GM13977 (cell line): ENCODE measurements at regions not wholly inside any gene's neighbourhood (a gene's known extent, or its start where the extent isn't known, plus 50 kb on each side); places are given as distances from the start of the nearest gene placed in this dataset.

Source experiments
- DNase-seq: peaks from one replicate; pipeline ENCODE4 v3.0.0; 2012; ENCODE audit warnings: low spot score
- in situ Hi-C: fragments of 300-500 bp; cut with MboI; formaldehyde crosslinking; loops from one replicate; pipeline ENCODE4 v1.12.0; 2022; ENCODE audit warnings: low sequenced_read_pairs, low pct_unique_long_range_greater_than_20kb, mixed read lengths, inconsistent platforms; ENCODE audit not compliant: unreplicated experiment
- TF ChIP-seq, protein P1 (sequence below): IDR thresholded peaks from 2 replicates; pipeline ENCODE4 v1.5.1; 2012; ENCODE audit warnings: mild to moderate bottlenecking, control low read depth; ENCODE audit not compliant: insufficient read depth; ENCODE audit errors: extremely low read depth, missing control alignments

DNA sequence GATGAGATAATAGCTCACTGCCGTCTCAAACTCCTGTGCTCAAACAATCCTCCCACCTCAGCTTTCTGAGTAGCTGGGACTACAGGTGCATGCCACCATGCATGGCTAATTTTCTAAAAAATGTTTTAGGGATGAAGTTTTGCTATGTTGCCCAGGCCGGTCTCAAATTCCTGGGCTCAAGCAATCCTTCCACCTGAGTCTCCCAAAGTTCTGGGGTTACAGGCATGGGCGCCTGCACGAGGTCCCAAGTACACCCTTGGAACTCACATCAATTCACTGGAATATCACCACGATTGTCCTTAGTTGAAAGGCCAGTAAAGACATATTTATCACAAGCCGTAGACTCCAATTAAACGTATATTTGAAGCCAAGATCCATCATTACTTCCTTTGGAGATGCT is 184.6 kb downstream of the IRX1 start:
- no peak for DNase-seq
- TF ChIP-seq, protein P1, sequence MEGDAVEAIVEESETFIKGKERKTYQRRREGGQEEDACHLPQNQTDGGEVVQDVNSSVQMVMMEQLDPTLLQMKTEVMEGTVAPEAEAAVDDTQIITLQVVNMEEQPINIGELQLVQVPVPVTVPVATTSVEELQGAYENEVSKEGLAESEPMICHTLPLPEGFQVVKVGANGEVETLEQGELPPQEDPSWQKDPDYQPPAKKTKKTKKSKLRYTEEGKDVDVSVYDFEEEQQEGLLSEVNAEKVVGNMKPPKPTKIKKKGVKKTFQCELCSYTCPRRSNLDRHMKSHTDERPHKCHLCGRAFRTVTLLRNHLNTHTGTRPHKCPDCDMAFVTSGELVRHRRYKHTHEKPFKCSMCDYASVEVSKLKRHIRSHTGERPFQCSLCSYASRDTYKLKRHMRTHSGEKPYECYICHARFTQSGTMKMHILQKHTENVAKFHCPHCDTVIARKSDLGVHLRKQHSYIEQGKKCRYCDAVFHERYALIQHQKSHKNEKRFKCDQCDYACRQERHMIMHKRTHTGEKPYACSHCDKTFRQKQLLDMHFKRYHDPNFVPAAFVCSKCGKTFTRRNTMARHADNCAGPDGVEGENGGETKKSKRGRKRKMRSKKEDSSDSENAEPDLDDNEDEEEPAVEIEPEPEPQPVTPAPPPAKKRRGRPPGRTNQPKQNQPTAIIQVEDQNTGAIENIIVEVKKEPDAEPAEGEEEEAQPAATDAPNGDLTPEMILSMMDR: no peak
- in situ Hi-C loops: no loop called here

- TF ChIP-seq, protein P1: no peak
- in situ Hi-C loops: no loop called here
- DNase-seq: no peak
Measured at GRCh38 chr5:3780907-3781306, 185.3 kb downstream of the IRX1 start.

- in situ Hi-C loops: no loop called here
- no peak for DNase-seq
- TF ChIP-seq, protein P1: no peak
Measured at GRCh38 chr5:3784854-3785253, 189.2 kb downstream of the IRX1 start.

GRCh38 chr5:3786165-3786564 is 190.5 kb downstream of the IRX1 start:
- in situ Hi-C loops: no loop called here
- TF ChIP-seq, protein P1: no peak
- DNase-seq: no peak

DNA sequence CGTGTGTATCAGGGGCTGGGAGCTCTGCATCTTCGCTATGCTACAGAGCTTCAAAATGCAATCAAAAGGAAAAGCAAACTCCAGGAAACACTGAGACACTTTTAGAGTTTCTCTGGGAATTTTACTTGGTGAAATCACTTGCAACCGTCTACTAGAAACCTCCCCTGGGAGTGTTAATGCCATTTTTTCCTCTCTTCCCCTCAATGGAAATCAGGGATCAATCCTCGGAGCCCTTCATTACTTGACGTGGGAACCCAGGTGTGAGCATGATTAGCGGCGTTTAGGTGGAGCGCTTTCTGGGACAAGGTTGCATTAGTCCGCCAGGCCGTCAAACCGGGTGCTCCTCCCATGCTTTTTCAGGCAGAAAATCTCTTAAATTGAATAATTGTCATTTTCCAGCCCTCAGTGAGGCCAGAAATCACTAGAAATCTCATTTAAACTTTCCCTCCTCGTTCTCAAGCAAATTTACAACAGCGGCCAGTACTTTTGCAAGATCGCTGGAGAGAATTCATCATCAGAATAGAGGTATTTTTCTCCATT is 191.3 kb downstream of the IRX1 start:
- no peak for DNase-seq
- TF ChIP-seq, protein P1: no peak
- in situ Hi-C loops: no loop called here

GRCh38 chr5:3787604-3788003 is 192.0 kb downstream of the IRX1 start:
- TF ChIP-seq, protein P1: no peak
- in situ Hi-C loops: no loop called here
- DNase-seq: no peak
